GM12891 (cell line): ENCODE measurements at regions not wholly inside any gene's neighbourhood (a gene's known extent, or its start where the extent isn't known, plus 50 kb on each side); places are given as distances from the start of the nearest gene placed in this dataset.

Experiments
- DNase-seq: peaks from one replicate; pipeline ENCODE4 v3.0.0; 2011; ENCODE audit warnings: low spot score; ENCODE audit not compliant: insufficient read length
- FAIRE-seq: peaks from 2 replicates; lab custom pipeline; 2011; peaks lifted over from hg19 to GRCh38; lab: Jason Lieb, UNC
- PAX5 ChIP-seq: IDR thresholded peaks from 2 replicates; pipeline ENCODE4 v1.6.1; 2011; ENCODE audit warnings: low read length, moderate library complexity, mild to moderate bottlenecking; ENCODE audit not compliant: insufficient read depth, severe bottlenecking
- POLR2A ChIP-seq: IDR thresholded peaks from 2 replicates; pipeline ENCODE4 v1.6.1; 2011; ENCODE audit warnings: low read depth, low read length, control low read depth
- POLR2AphosphoS5 ChIP-seq: IDR thresholded peaks from 2 replicates; pipeline ENCODE4 v1.6.1; 2011; ENCODE audit warnings: low read depth, low read length, control low read depth
- POU2F2 ChIP-seq: IDR thresholded peaks from 2 replicates; pipeline ENCODE4 v1.6.1; 2011; ENCODE audit warnings: low read depth, mild to moderate bottlenecking, control low read depth, low read length, moderate library complexity
- SPI1 ChIP-seq: IDR thresholded peaks from 2 replicates; pipeline ENCODE4 v1.6.1; 2011; ENCODE audit warnings: low read depth, low read length, control low read depth
- TAF1 ChIP-seq: IDR thresholded peaks from 2 replicates; pipeline ENCODE4 v1.6.1; 2011; ENCODE audit warnings: low read depth, low read length, control low read depth

DNA sequence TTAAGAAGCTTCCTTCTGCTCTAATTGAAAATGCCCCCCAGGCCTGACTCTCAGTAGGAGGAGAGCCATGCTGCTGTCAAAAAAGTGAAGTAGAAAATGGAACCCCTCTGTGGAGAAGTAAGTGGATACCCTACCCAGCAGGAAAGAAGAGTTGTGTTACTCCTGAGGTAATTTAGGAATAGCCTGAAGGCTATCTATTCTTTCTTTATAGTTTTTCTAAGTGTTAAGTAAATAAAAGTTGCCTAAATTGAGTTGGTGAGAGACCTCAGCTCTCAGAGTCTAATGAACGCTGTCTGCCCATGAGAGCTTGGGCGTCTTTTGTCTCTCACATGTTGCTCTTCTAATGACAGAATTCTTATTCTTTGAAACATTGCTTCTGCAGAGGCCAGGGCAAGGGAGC lies 116.2 kb downstream of the NSUN3 start:
- TF ChIP-seq POLR2A = no peak
- no peak for TF ChIP-seq POU2F2
- TF ChIP-seq TAF1 = no peak
- no peak for TF ChIP-seq POLR2AphosphoS5
- no peak for TF ChIP-seq SPI1
- TF ChIP-seq PAX5 = no peak
- FAIRE-seq (no peak), DNase-seq (no peak)

DNA sequence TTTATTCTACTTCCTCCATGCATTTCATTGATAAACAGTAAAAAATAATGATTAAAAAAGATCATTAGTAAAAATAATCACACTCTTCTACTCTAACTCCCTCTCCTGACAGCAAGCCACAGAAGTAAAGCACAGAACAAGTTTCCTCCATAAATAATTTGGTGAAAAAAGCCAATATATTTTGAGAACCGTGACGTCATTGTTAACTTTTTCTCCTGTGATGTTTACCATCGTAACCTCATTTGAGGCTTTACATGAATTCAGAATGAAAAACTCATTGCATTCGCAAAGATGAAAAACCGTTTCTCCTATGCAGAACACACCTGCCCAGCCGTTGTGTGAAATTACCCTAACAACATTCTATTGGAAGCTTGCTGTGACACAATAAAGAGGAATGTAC lies 120.7 kb downstream of the NSUN3 start:
- no peak for TF ChIP-seq PAX5
- TF ChIP-seq POLR2A = no peak
- TF ChIP-seq POU2F2 = no peak
- no peak for TF ChIP-seq TAF1
- TF ChIP-seq POLR2AphosphoS5 = no peak
- TF ChIP-seq SPI1 = no peak
- no peak for FAIRE-seq
- no peak for DNase-seq

DNA sequence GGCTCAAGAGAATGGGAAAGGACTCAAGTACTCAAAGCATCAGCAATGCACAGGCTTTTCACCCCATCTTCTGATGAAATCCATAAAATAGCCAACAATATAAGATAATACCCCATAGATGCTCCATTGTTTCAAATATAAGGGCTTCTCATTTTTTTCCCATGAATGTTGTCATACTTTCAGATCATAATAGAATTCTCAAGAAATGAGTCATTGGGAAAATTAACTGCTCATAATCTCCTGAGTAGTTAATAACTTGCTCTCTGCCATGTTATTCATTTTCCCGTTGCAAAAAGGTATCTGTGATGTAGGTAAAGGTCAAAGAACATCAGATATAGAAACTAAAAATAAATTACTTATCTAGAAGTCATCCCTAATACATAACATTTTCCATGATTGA lies 121.9 kb downstream of the NSUN3 start:
- no peak for TF ChIP-seq TAF1
- no peak for TF ChIP-seq SPI1
- TF ChIP-seq POLR2AphosphoS5 = no peak
- no peak for TF ChIP-seq POLR2A
- TF ChIP-seq PAX5 = no peak
- TF ChIP-seq POU2F2 = no peak
- FAIRE-seq (no peak), DNase-seq (no peak)

DNA sequence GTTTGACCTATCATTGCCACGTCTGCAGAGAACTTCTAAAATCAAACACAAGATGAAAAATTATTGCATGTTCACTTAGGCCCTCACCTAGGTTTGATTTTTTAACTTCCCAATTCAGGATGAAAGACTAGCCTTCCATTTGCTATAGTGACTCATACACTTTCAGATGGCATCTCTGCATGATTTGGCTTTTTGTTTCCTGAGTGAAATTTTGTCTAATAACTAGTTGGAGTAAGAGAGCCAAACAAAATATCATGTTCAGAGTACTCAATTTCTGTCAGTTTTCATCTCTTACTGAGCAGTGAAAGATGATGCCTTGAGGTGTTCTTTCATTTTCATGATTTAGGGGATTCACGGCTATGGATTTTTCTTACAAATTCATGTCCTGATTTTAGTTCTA lies 122.9 kb downstream of the NSUN3 start:
- FAIRE-seq (no peak), DNase-seq (no peak)
- TF ChIP-seq POLR2AphosphoS5 (no peak), PAX5 (no peak), TAF1 (no peak), SPI1 (no peak), POLR2A (no peak), POU2F2 (no peak)

DNA sequence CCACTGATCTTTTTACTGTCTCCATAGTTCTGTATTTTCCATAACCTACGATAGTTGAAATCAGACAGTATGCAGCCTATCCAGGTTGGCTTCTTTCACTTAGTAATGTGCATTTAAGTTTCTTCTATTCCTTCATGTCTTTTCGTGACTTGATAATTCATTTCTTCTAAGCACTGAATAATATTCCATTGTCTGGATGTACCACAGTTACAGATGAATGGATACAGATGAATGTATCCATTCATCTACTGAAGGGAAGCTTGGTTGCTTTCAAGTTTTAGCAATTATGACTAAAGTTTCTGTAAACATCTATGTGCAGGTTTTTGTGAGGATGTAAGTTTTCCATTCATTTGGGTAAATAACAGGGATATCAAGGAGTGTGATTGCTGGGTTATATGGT lies 124.8 kb downstream of the NSUN3 start:
- TF ChIP-seq TAF1 (no peak), POLR2A (no peak), POLR2AphosphoS5 (no peak), POU2F2 (no peak), SPI1 (no peak), PAX5 (no peak)

DNA sequence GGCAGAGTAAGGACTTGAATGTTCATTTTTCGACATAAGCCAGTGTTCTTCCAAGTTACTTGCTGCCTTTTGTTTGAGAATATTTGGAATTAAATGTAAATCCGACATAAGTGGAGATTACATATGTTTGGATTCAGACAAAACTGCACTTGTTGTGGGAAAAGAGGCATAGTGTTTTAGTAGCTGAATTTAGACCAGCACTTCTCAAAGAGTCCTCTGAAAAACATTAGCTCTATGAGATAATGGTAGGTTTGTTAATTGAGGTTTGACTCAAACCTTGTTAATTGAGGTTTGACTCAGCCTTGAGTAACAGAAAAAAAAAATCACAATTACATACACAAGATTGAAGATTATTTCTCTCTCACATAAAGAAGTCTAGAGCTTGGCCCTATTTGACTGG lies 132.5 kb downstream of the NSUN3 start:
- FAIRE-seq = no peak
- DNase-seq = no peak
- TF ChIP-seq POLR2A = no peak
- no peak for TF ChIP-seq TAF1
- TF ChIP-seq PAX5 = no peak
- no peak for TF ChIP-seq POU2F2
- TF ChIP-seq POLR2AphosphoS5 = no peak
- no peak for TF ChIP-seq SPI1

More for the DNA sequence above, 124.8 kb downstream of the NSUN3 start:
- DNase-seq (no peak), FAIRE-seq (no peak)

DNA sequence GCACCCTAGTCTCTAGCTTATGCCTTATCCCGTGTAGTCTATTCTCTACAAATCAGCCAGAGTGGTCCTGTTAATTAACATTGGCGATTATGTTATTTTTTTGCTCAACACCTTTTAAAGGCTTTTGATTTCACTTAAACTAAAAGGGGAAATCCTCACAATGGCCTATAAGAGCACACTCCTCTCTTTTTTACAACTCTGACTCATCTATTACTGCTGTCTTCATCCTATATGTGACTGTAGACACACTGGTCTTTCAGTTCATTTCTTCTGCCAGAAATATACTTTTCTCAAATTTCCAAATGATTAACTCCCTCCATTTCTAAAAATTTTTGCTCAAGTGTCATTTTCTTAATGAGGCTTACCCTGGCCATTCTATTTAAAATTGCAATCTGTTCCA lies 143.4 kb downstream of the NSUN3 start:
- no peak for DNase-seq

DNA sequence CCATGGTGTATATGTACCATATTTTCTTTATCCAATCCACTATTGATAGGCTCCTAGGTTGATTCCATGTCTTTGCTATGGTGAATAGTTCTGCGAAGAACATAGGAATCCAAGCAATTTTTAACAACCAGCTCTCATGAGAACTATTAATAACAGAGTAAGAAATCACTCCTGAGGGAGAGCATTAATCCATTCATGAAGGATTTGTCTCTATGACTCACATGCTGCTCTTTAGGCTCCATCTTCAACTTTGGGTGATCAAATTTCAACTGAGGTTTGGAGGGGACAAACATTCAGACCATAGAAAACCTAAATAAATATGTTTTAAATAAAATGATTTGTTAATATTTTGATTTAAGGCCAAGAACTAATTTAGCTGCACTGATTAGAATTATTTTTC lies 147.4 kb downstream of the NSUN3 start:
- TF ChIP-seq POU2F2 (no peak), TAF1 (no peak), POLR2A (no peak), PAX5 (no peak), POLR2AphosphoS5 (no peak)
- DNase-seq = no peak
- FAIRE-seq = no peak

More for the DNA sequence above, 143.4 kb downstream of the NSUN3 start:
- FAIRE-seq = no peak
- no peak for TF ChIP-seq PAX5

DNA sequence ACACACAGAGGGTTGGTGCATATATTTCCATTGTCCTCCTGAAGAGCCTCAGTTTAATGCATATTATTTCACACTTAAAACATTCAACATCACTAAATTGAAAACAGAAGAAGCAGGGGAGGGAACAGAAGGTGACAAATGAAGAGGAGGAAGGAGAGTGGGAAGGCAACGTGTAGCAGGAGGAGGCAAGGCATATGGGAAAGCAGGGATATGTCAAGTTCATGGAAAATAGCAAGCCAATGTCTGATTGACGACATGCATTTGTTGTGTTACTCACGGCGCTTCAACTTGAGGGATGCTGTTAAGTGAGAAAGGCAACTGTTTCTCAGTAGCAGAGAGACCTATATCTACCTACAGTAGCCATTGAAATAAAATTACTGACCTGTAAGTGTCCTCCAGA lies 154.5 kb downstream of the NSUN3 start:
- FAIRE-seq = no peak
- no peak for TF ChIP-seq PAX5
- TF ChIP-seq POLR2AphosphoS5 = no peak
- TF ChIP-seq TAF1 = no peak

DNA sequence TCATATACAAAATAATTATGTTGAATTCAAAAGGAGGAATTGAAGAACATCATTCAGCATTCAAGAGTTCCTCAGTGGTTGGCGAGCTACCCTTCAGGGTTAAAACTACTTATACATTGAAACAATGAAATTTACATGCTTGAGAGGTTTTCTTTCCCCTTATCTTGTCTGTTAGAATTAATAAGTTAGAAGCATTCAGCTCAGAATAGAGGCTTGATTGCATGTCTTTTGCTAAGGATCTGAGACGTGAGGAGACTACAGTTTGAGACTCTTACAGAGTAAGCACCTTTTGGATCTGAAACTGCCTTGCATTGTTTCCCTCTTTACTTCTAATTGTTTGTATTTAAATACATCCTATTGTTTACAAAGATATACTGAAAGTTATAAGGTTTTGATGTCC lies 157.6 kb downstream of the NSUN3 start:
- FAIRE-seq (no peak), DNase-seq (no peak)
- TF ChIP-seq TAF1 = no peak
- no peak for TF ChIP-seq SPI1
- TF ChIP-seq POLR2AphosphoS5 = no peak
- no peak for TF ChIP-seq POLR2A
- TF ChIP-seq POU2F2 = no peak
- TF ChIP-seq PAX5 = no peak

More for the DNA sequence above, 154.5 kb downstream of the NSUN3 start:
- DNase-seq = no peak

DNA sequence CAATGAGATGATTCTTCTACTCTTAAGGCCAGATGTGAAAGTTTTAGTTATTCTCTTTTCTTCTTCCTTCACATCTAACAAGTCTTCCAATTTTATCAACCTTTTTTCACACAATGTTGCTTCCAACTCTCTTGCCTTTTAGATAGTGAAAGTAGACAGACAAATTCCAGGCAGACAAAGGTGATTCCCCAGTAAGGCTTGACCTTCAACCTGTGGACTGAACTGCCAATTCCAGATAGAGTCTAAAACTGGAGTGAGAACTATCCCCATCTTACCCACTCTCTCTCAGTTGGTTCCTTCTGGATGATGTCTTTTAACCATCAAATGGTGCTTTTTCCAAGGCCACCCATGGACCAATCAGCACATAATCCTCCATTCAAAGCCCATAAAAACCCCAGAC lies 159.0 kb downstream of the NSUN3 start:
- no peak for DNase-seq
- FAIRE-seq = no peak
- TF ChIP-seq TAF1 (no peak), POU2F2 (no peak), PAX5 (no peak), POLR2AphosphoS5 (no peak), SPI1 (no peak), POLR2A (no peak)
